GM23338 (cell line): ENCODE measurements at regions not wholly inside any gene's neighbourhood (a gene's known extent, or its start where the extent isn't known, plus 50 kb on each side); places are given as distances from the start of the nearest gene placed in this dataset.

ENCODE experiments used
- EZH2phosphoT487 ChIP-seq: fragments of 200-600 bp; sonication (generic); IDR thresholded peaks from one replicate; pipeline ENCODE4 v1.8.1; 2018; ENCODE audit warnings: antibody characterized with exemption; ENCODE audit not compliant: unreplicated experiment
- TF ChIP-seq, protein P1 (sequence below), 2 experiments: fragments of 200-600 bp in 1 of 2; sonication (generic) in 1 of 2; conservative IDR thresholded peaks; 2 replicates each; pipeline versions ENCODE4 v1.5.1 to v1.6.1; 2016 to 2017; ENCODE audit warnings: antibody characterized with exemption in 2 of 2, low read depth in 2 of 2, mild to moderate bottlenecking in 2 of 2, moderate library complexity in 1 of 2

GRCh38 chr11:76729214-76729613, 53.9 kb upstream of the TSKU start:
- TF ChIP-seq EZH2phosphoT487: no peak
- TF ChIP-seq, protein P1, sequence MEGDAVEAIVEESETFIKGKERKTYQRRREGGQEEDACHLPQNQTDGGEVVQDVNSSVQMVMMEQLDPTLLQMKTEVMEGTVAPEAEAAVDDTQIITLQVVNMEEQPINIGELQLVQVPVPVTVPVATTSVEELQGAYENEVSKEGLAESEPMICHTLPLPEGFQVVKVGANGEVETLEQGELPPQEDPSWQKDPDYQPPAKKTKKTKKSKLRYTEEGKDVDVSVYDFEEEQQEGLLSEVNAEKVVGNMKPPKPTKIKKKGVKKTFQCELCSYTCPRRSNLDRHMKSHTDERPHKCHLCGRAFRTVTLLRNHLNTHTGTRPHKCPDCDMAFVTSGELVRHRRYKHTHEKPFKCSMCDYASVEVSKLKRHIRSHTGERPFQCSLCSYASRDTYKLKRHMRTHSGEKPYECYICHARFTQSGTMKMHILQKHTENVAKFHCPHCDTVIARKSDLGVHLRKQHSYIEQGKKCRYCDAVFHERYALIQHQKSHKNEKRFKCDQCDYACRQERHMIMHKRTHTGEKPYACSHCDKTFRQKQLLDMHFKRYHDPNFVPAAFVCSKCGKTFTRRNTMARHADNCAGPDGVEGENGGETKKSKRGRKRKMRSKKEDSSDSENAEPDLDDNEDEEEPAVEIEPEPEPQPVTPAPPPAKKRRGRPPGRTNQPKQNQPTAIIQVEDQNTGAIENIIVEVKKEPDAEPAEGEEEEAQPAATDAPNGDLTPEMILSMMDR (conservative IDR thresholded peaks at IDR 0.05; ENCODE audit: low read depth in 2 of 2): no peak
